ENCODE measurements at regions not wholly inside any gene's neighbourhood (a gene's known extent, or its start where the extent isn't known, plus 50 kb on each side); places are given as distances from the start of the nearest gene placed in this dataset.

GRCh38 chr9:108722396-108722795 is 133.4 kb downstream of the ACTL7B start:
- TF ChIP-seq CTCF (IDR thresholded peaks at IDR 0.05; ENCODE audit: insufficient read depth, low read depth, low read length) (no peak), EZH2 (IDR thresholded peaks at IDR 0.05; ENCODE audit: insufficient read depth, low read length) (no peak)

Measured in astrocyte (in vitro differentiated cells and primary cell).